IMR-90 (cell line): ENCODE measurements at regions not wholly inside any gene's neighbourhood (a gene's known extent, or its start where the extent isn't known, plus 50 kb on each side); places are given as distances from the start of the nearest gene placed in this dataset.

Experiments used
- CTCF ChIP-seq: conservative IDR thresholded peaks from 2 replicates; pipeline ENCODE4 v1.5.1; 2012; ENCODE audit warnings: mild to moderate bottlenecking, low read depth, low read length, improper control_type of control experiment
- ELK1 ChIP-seq: fragments of 150-350 bp; IDR thresholded peaks from 2 replicates; pipeline ENCODE4 v1.6.1; 2016; ENCODE audit warnings: low read depth, mild to moderate bottlenecking, low read length, moderate library complexity, borderline replicate concordance
- NFE2L2 ChIP-seq: fragments of 150-350 bp; IDR thresholded peaks from 2 replicates; pipeline ENCODE4 v1.6.1; 2016; ENCODE audit warnings: low read depth, mild to moderate bottlenecking, low read length
- POLR2A ChIP-seq: IDR thresholded peaks from 2 replicates; pipeline ENCODE4 v1.6.1; 2012; ENCODE audit warnings: mild to moderate bottlenecking, low read depth, low read length
- RAD21 ChIP-seq: IDR thresholded peaks from 2 replicates; pipeline ENCODE4 v1.6.1; 2012; ENCODE audit warnings: low read length, improper control_type of control experiment
- RCOR1 ChIP-seq: IDR thresholded peaks from 2 replicates; pipeline ENCODE4 v1.6.1; 2012; ENCODE audit warnings: mild to moderate bottlenecking, low read length, improper control_type of control experiment; ENCODE audit not compliant: insufficient replicate concordance
- SMC3 ChIP-seq: fragments of 150-350 bp; IDR thresholded peaks from 2 replicates; pipeline ENCODE4 v1.6.1; 2016; ENCODE audit warnings: low read depth, mild to moderate bottlenecking, antibody characterized with exemption, low read length, moderate library complexity

- TF ChIP-seq NFE2L2: no peak
- no peak for TF ChIP-seq ELK1
- no peak for TF ChIP-seq CTCF
- no peak for TF ChIP-seq POLR2A
- no peak for TF ChIP-seq RCOR1
- TF ChIP-seq RAD21: no peak
- TF ChIP-seq SMC3: no peak
Observed at GRCh38 chr18:22613788-22614187, 196.1 kb upstream of the CTAGE1 start.
